ENCODE measurements at regions not wholly inside any gene's neighbourhood (a gene's known extent, or its start where the extent isn't known, plus 50 kb on each side); places are given as distances from the start of the nearest gene placed in this dataset.

- DNase-seq (ENCODE audit: low read depth) = no peak
These were observed 66.1 kb upstream of the NXPH2 start for GRCh38 chr2:138846216-138846821.

GRCh38 chr2:138842341-138842740 is 62.2 kb upstream of the NXPH2 start:
- DNase-seq (ENCODE audit: low read depth) = no peak

DNA sequence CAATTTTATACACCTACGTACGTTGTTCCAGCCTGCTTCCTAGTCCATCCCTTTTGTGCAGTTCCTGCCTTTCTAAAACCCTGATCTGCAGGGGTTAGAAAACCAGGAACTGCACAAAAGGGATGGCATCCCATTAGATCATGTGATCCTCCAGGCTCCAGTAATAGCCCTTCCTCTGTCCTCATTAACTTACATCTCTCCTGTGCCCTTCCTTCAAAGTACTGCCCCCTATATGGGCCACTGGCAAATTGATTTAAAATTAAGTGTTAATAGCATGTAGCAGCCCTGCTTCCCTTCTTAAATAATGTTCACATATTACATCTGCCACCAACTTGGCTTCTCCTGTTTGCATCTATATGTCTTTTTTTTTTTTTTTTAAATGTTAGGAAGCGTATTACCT is 61.3 kb upstream of the NXPH2 start:
- no peak for DNase-seq (ENCODE audit: low read depth)

DNA sequence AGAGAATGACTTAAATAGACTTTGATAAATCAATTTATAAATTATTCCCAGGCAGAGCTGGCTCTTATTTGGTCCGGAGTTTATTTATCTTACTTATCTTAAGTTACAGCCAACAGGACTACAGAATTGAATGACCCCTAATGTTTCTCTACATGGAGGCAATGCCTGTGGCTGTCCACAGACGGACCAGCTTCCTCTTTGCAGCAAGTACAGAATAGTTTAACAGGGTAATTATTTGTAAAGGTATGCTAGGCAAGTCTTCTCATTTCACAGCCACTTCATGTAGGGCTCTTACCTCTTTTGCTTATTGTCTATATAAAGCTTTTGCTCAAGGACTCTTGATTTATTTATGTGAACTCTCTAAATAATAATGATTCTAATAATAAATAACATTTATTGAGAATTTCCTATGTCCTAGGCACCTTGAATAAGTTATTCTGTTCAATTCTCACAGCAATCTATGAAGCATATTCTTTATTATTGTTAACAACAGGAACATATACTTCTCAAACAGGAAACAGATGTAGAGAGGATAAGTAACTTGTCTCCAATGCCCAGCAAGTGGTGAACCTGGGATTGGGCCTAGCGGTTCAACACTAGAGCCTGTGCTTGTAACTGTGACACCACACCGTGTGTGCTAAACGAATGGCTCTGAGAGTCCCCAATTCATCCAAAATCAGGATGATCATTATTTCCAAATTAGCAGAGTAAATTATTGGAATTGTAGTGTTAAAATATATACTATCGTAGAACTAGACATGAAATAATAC is 58.8 kb upstream of the NXPH2 start:
- no peak for DNase-seq (ENCODE audit: low read depth)

DNA sequence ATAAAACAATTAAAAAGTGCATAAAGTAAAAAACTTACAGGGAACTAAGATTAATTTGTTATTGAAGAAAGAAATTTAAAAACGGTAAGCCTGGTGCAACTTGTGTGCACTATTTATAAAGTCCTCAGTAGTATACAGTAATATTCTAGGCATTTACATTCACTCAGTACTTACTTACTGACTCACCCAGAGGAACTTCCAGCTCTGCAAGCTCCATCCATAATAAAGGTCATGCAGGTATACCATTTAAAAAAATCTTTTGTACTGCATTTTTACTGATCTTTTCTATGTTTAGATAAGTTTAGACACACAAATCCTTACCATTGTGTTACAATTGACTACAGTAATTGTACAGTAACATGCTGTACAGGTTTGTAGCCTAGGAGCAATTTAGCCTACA is 51.5 kb upstream of the NXPH2 start:
- DNase-seq (ENCODE audit: low read depth) = no peak

GRCh38 chr2:138831154-138831553 is 51.0 kb upstream of the NXPH2 start:
- DNase-seq (ENCODE audit: low read depth) = no peak

- no peak for DNase-seq (ENCODE audit: low read depth)
These were observed 50.4 kb upstream of the NXPH2 start for GRCh38 chr2:138830547-138830946.

Measured in non-pigmented ciliary epithelial cell (primary cell).